ENCODE measurements at regions not wholly inside any gene's neighbourhood (a gene's known extent, or its start where the extent isn't known, plus 50 kb on each side); places are given as distances from the start of the nearest gene placed in this dataset.

DNA sequence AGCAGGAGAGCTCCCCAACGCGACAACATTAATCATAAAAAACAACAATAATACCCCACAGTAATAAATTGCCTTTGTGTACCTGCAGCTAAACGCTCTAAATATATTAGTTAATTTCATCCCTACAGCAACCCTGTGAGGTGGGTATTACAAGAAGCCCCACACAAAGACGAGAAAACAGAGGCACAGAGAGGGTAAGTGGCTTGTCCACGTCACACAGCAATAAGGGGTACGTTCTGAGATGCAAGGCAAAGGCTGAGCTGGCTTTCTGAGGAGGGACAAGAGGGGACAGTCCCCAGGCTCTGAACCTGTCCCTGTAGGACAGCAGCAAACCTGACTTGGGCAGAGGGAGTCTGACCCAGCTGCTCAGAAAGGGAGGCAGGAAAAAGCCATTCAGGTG is 78.2 kb downstream of the NCOR2 start:
- no peak for DNase-seq

DNA sequence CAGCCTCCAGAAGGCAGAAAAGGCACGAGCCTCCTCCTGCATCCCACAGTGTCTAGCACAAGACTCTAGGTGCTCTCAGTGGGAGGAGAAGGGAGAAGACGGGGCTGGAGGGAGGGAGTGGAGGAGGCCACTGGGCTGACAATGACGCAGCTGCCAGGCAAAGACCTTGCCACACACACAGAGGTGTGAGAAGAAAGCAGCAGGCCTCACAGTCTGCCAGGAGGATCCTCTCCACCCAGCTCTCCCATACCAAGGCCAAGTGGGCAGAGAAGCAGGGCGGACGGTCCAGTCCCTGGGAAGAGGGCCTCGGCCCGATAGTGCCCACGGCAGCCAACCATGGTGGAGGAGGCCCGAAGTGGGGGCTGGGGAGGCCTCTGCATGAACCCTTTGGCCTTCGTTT is 78.9 kb downstream of the NCOR2 start:
- DNase-seq, result no peak

DNA sequence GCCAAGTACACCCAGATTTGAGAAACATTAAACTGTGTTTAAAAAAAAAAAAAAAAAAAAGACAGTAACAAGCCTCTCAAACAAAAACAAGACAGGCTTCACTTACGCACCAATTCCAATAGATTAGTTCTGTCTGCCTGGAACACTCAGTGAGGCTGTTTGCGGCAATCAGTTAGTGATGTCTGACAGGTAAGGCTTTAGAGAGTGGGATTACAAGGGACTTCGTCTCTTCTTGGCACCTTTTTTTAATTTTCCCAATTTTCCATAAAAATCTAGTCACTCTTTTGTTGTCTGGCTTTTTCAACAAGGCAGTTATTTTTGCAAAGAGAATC is 79.6 kb downstream of the NCOR2 start:
- no peak for DNase-seq

DNA sequence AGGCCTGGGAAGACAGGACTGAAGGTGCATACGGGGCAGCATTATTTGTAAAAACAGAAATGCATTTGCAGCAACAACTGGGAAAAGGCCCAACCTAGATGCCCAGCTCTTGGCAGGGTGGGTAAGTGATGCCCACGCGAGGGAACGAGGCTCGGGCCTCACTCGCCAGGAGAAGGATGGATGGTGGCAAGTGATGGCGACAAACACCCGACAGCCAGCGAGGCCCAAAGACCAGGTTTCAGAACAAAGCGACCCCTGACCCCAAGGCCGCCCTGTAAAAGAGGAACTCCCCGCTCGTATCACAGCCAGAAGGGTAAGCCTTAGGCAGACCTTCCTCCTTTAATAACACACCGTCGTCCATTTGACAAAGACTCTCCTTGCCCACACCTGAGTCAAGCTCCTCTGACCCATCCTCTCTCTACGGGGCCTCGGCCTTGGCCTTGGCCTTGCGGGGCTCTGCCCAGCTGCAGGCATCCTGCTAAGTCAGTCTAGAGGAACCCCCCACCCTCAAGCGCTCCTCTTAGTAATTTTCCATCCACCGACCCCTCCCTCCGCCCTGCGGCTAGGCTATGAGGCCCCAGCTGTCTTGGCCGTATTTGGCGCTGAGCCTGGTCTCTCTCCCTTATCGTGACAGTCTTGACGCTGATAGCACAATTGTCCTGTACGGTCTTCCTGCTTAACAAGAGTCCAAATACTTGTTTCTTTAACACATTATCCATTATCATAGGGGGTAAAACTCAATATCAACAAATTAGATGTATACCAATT is 80.2 kb downstream of the NCOR2 start:
- DNase-seq, result no peak

DNA sequence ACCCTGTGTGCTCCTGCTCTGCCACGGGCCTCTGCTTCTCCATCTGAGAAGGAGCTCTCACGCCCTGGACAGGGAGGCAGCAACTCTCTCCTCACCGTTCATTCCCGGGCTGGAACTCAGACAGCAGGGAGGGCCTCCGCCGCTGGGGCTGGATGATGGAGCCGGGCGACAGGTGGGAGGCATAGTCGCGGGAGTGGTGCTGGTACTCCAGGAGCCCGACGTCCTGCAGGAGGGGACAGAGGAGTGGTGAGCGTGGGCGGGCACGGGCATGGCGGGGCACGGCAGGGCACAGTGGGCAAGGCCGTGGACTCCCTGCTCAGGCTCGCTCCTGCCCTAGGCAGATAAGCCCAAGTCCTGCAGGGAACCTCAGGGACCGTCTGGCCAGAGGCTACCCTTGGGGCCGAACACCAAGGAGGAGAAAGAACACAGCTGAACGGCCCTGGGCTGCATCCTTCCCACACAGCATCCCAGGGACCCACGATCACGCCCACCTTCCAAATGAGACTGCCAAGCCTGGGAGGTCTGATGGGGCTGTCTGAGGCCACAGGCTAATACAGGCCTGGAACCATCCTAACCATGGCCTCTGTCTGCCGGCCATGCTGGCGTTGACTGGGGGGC is 81.0 kb downstream of the NCOR2 start:
- DNase-seq, result no peak

DNA sequence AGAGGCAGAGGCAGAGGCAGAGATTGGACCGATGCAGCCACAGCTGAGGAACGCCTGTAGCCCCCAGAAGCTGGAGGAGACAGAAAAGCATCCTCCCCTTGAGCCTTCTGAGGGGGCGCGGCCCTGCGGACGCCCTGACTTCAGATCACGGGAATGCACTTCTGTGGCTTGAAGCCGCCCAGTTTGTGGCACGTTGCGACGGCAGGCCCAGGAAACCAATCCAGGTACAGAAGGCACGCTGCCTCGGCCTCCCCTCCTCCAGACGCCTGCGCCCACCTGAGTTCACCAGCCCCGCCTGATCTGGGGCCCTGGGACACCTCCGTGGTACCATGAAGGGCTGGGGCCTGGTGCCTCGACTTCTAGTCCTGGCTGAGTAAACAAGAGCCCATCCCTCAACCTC is 82.0 kb downstream of the NCOR2 start:
- no peak for DNase-seq

DNA sequence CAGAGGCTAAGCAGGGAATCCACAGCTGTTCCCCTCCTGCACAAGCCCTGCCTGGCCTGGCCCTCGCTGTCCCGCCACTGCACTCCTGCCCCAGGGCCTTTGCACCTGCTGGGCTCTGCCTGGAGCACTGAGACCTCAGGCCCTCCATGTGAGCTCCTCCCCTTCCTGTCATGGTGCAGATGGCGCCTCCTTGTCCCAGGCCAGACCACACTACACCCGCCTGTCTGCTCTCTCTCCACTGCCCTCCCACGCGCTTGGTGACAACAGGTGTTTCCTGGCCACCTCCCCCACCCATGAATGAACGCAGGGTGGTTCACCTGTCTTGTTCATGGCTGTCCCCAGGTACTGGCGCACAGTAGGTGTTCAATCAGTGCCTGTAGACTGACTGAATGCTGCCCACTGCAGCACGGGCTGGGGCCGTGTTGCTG is 82.9 kb downstream of the NCOR2 start:
- no peak for DNase-seq

DNA sequence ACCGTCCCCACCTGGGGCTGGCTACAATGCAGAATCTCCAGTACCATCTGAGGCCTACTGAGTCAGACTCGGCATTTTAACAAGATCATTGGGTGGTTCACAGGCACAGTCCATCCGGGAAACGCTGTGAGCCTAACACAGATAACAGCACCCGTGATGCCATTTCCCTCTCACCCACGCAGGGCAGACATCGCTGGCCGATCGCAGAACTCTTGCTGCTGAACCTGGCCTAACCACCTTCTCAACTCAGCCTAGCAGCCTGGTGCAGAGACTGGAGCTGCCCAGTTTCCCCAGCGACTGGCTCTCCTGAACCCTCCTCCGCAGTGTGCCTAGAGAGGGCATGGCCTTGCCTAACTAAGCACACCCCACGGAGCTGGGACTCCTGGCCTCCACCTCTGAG is 83.3 kb downstream of the NCOR2 start:
- no peak for DNase-seq

DNA sequence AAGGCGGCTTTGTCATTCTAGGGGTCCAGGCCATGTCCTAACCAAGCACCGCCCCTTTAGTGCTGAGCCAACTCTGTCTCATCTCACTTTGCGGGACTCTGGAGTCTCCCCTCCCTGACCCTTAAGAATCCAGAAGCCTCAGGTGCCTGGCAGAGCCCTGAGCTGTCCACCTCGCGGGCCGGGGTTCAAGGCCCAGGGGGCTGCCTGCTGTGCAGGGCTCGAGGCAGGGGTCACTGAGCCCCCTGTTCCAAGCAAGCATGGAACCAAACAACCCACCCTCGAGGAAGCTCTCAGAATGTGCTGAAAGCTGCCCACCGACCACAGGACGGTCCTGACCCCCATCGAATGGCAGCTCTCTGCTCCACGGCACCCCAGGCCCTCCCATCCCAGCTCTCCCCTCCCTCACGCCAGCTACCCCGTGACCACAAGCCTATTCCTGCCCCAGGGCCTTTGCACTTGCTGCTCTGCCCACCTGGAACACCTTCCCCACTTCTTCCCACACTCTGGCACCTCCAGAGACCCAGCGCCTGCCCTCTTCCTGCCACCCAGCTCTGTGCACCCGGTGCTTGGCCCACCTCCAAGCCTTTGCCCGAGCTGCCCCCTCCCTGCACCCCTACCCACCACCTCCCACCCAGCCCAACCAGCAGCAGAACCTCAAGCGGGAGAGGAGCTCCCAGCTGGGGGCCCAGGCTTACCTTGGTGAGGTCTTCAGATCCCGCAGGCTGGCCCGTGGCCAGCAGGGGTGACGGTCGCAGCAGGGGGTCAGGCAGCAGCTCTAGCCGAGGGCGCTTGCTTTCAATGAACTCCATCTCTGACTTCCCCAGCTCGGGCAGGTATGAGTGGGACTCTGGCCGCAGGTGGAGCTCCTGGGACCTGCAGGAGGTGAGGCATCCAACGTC is 84.3 kb downstream of the NCOR2 start:
- no peak for DNase-seq

DNA sequence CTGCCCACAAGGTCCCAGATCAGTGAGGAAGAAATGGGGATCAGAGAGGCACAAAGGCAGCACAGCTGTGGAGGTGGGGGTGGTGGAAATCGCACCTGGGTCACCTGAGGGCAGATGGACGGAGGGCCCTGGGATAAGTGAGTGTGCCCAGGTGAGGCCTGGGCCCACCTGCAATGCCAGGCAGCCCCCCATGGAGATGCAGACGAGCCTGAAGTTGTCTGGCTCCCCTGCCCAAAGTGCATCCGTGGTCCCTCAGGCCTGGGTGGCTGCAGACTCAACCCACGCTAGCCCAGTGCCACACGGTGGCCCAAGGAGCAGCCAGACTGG is 84.9 kb downstream of the NCOR2 start:
- no peak for DNase-seq

DNA sequence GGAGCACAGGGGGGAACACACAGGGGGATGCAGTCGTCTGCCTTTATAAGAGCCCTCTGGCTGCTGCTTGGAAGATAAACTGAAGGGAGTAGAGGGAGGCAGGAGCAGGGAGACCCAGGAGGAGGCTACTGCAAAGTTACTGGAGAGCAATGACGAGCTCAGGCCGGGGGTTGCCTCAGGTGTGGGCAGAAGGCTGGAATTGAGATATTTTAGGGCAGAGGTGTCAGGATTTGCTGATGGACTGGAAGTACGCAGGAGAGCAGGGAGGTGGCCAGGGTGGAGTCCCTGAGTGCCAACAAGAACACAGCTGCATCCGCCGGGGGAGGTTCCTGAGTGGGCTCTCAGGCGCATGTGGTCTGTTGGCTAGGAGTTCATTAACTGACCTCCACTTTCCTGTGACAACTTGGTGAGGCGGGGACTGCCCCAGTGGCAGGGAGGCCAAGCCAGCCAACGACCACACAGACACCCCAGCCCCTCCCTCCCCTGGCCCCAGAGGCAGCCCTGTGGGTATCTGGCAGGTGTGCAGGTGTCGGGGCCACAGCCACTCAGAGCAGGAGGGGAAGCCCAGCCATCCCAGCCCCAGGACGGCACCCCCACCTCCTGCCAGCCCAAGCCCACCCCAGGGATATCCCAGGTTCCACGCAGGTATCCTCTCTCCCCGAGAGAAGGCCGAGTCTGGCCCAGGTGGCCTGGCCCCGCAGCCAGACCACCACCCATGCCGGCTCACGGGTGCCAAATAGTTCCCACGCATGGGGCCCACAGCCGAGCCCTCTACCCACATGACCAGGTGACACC is 85.4 kb downstream of the NCOR2 start:
- DNase-seq, result no peak

DNA sequence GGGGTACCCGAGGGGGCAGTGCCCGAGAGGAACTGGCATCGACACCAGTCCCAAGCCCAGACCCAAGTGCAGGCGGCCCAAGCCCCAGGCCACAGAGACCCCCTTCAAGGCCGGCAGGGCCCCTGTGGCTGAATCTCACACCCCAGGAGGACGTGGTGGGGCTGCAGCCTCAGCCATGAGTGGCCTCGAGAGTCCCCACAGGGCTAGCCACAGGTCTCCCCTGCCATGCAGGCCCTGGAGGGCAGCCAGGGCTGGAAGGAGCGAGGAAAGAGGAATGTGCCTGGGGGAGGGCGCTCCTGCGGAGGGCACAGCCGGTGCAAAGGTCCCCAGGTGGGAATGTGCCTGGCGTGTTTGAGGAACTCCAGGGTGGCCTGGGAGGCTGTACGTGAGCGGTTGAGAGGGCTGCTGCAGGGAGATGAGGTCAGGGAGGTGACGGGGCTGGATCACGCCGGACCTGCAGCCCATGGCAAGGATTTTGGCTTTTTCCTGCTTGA is 86.1 kb downstream of the NCOR2 start:
- DNase-seq, result no peak

DNA sequence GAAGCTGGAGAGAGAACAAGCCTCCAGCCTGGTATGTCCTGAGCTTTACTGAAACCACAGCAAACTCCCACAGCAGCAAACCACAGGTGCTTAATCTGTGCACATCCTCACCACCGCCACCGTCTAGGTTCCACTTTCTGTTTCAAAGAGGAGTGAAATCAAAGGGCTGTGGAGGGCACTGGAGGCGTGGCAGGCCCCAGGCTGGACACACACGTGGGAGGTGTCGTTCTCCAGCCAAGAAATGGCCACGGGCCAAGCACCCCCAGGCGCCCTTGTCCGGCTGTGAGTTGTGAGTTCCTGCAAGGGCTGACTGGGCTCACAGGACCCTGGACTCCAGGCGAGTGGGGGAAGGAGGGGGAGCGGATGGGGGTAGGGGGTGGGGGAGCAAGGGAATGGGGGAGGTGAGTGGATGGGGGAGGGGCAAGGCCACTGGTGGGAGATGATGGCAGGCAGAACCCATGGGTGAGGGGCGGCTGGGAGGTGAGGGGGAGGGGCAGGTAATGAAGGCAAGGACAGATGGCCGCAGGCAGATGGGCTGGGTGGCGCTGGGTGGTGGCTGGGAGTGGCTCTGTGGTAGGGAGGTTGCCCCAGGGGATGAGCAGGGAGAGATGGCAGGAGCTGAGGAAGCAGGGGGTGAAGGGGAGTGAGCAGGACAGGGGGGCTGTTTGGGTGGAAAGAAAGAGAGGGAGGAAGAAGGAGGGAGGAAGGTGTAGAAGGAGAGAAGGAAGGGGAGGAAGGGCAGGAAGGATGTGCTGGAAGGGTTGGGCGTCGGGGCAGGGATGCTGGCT is 86.7 kb downstream of the NCOR2 start:
- peak; percentile 44 for DNase-seq

DNA sequence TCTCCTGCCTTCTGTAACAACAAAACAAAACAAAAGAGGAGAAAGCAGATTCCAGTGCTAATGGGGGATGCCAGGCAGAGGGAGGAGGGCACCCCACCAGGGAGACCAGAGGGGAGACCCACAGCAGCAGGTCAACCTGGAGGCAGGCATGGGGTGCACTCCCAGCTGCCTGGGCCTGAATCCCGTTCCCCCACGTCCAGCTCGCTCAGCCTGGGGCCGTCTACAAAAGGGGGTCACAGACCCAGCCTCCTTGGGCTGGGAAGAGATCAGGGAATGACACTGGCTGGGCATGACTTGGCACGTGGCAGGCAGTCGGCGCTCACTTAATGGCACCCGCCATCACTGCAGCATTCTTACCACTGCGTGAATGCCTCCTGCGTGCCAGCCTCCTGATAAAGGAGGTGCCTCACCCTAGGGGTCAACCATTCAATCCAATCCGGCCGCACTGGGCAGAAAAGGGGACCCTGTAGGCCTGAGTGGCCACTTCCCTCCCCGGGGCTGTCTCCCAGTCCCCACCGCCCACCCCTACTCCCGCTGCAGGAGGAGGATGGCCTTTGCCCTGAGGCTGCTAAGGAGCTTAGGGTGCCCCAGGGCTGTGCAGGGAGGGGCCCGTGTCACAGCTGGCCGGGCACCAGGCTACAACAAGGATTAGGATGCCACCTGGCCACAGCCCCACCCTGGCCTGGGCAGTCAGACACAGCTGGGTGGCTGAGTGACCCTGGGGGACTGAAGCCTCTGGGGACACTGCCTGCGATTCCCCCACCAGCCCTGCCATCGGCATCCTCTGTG is 87.5 kb downstream of the NCOR2 start:
- DNase-seq, result no peak

DNA sequence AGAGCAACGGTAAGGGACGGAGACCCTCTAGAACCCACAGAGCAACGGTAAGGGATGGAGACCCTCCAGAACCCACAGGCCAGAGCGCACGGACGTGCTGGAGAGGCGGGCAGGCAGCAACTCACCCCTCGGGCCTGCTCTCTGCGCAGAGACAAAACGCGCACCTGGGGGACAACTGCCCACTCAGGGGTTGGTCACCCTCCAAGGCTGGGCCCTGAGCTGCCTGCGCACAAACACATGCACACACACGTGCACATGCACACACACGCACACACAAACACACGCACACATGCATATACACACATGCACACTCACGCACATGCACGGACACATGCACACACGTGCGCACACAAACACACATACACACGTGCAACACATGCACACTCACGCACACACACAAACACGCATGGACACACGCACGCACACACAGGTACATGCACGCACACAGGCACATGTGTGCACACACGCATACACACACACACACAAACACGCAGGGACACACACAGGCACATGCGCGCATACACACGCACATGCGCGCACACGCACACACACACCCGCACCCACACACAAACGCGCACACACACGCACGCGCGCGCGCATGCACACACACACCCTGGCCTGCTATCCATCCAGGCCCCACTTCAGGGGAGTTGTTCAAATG is 88.3 kb downstream of the NCOR2 start:
- no peak for DNase-seq

DNA sequence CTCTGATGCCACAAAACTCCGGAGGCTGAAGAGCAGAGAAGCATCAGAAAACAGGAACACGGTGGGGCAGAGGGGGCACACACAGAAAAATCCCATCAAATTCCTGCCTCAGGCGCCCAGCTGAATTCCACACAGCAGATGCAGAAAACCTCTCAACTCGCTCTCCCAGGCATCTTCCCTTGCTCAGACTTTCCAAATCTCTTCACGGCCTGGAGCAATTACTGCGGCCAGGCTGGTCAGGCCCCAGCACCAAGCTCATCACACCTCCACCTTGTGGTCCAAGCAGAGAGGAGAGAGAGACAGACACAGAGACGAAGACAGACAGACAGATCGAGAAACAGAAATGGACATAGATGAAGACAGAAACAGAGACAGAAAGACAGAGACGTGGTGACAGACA is 89.0 kb downstream of the NCOR2 start:
- DNase-seq, result no peak

DNA sequence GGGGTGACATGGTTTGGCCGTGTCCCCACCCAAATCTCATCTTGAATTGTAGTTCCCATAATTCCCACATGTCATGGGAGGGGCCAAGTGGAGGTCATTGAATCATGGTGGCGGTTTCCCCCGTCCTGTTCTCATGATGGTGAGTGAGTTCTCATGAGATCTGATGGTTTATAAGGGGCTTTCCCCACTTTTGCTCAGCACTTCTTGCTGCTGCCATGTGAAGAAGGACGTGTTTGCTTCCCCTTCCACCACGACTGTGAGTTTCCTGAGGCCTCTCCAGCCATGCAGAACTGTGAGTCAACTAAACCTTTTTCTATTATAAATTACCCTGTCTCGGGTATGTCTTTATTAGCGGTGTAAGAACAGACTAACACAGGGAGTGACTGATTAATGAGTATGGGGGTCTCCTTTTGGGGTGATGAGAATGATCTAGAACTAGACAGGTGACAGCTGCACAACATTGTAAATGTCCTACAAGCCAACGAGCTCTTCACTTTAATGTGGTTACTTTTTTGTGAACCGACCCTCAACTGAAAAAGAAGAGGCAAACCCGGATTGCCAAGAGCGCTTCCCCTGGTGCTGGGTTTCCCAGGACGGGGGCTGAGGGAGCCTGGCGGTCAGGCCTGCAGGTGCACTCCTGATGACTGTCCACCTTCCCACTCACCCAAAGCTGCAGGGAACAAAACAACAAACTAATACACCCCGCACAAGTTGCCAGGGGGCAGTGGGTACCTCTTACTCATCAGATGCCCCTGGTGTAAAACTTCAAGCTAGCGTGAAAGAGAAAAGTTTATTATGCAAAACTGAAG is 90.1 kb downstream of the NCOR2 start:
- no peak for DNase-seq

DNA sequence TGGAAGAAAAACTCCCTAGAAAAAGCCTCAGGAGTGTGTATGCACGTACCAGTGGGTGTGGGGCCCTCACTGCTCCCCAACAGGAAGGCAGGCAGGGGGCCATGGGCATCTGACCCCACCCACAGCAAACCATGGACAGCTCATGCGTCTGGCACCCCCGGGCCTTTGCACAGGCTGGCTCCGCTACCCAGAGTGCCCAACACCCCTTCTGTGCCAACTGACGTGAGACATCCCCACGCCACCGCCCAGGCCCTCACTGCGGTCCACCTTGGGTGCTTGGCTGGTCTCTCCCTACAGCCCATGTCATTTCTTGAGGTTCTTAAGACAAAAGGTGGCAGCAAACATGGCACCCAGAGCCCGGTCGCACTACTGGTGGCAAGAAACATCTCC is 91.4 kb downstream of the NCOR2 start:
- DNase-seq, result no peak

DNA sequence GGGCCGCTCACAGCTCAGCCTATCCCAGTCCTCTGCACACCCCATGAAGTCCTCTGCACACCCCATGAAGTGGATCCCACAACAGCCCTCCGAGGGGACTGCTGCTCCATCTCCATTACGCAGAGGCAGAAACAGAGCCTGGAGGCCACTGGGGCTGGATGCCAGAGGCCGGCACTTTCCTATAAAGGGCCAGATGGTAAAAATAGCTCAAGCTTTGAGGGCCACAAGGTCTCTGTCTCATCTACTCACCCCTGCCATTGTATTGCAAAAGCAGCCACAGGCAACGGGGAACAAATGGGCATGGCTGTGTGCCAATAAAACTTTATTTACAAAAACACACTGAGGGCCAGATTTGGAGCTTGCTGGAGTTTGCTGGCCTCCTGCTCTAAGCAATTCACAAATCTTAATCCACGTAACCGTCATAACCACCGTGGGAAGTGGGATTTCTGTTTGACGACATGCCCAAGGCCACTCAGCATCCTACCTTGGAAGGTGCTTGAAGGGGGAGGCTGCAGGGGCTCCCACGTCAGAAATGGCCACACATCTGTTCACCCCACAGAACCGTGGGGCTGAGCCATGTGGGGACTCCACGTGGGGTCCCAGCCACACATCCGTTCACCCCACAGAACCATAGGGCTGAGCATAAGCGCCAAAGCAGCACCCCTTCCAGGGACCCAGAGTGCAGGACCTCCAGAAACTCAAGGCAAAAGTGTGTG is 92.0 kb downstream of the NCOR2 start:
- DNase-seq, result no peak

All from fibroblast of skin of scalp (primary cell).